Hematopoietic multipotent progenitor cell treated with erythropoietin and hydrocortisone succinate and interleukin-3 and kit ligand, for 8 days (in vitro differentiated cells): ENCODE measurements at regions not wholly inside any gene's neighbourhood (a gene's known extent, or its start where the extent isn't known, plus 50 kb on each side); places are given as distances from the start of the nearest gene placed in this dataset.

Source experiments
- DNase-seq: peaks from one replicate; pipeline ENCODE4 v3.0.0-alpha.2; 2015

- DNase-seq = no peak
These were observed 239.1 kb downstream of the MTX2 start for GRCh38 chr2:176508374-176508773.

- DNase-seq = no peak
These were observed 239.9 kb downstream of the MTX2 start for GRCh38 chr2:176508984-176509740.

- no peak for DNase-seq
These were observed 245.0 kb downstream of the MTX2 start for GRCh38 chr2:176514276-176514675.

GRCh38 chr2:176514805-176515500, 245.7 kb downstream of the MTX2 start:
- DNase-seq = no peak

GRCh38 chr2:176516051-176516602, 246.9 kb downstream of the MTX2 start:
- DNase-seq = no peak

- DNase-seq = no peak
These were observed 249.6 kb downstream of the MTX2 start for GRCh38 chr2:176518823-176519222.

GRCh38 chr2:176521878-176522670, 252.8 kb downstream of the MTX2 start:
- DNase-seq = no peak

GRCh38 chr2:176525086-176525485, 255.8 kb downstream of the MTX2 start:
- DNase-seq = no peak

GRCh38 chr2:176526995-176527901, 258.0 kb downstream of the MTX2 start:
- DNase-seq = no peak

GRCh38 chr2:176531608-176532007, 262.4 kb downstream of the MTX2 start:
- DNase-seq = no peak

GRCh38 chr2:176533505-176534193, 264.4 kb downstream of the MTX2 start:
- DNase-seq = no peak

GRCh38 chr2:176534798-176535466, 265.7 kb downstream of the MTX2 start:
- no peak for DNase-seq

GRCh38 chr2:176535467-176536113, 266.3 kb downstream of the MTX2 start:
- DNase-seq = no peak

- DNase-seq = no peak
These were observed 267.3 kb downstream of the MTX2 start for GRCh38 chr2:176536439-176537133.

- no peak for DNase-seq
These were observed 268.7 kb downstream of the MTX2 start for GRCh38 chr2:176537932-176538331.

- DNase-seq = no peak
These were observed 271.8 kb downstream of the MTX2 start for GRCh38 chr2:176540995-176541394.

GRCh38 chr2:176542476-176542875, 273.2 kb downstream of the MTX2 start:
- no peak for DNase-seq

- DNase-seq = no peak
These were observed 275.3 kb downstream of the MTX2 start for GRCh38 chr2:176544557-176544956.

- DNase-seq = no peak
These were observed 276.0 kb downstream of the MTX2 start for GRCh38 chr2:176544991-176545956.
